Activated naive CD4-positive, alpha-beta T cell treated with anti-CD3 and anti-CD28 coated beads for 36 hours (primary cell): ENCODE measurements at regions not wholly inside any gene's neighbourhood (a gene's known extent, or its start where the extent isn't known, plus 50 kb on each side); places are given as distances from the start of the nearest gene placed in this dataset.
"Not testable (repeated sequence)": the region's sequence is repeated elsewhere in the genome, so short reads cannot be mapped to it uniquely, and the experiment has no call there.

ENCODE experiments used
- CTCF ChIA-PET: fragments of 350-600 bp; sonication (Branson Sonifier 250); formaldehyde crosslinking; loops from one replicate; lab custom pipeline; 2021; ENCODE audit warnings: antibody characterized with exemption; lab: Charles Lee
- DNase-seq: peaks from one replicate; pipeline ENCODE4 v3.0.0-alpha.2; 2020
- H3K27ac Mint-ChIP-seq: one replicate; pipeline ENCODE4 v1.8.0; 2021; ENCODE audit warnings: mild to moderate bottlenecking, mixed read lengths
- H3K27me3 Mint-ChIP-seq: one replicate; pipeline ENCODE4 v1.8.0; 2021; ENCODE audit warnings: low read depth, mixed read lengths
- H3K36me3 Mint-ChIP-seq: one replicate; pipeline ENCODE4 v1.8.0; 2021; ENCODE audit warnings: low read depth, mixed read lengths
- H3K4me1 Mint-ChIP-seq: one replicate; pipeline ENCODE4 v1.8.0; 2021; ENCODE audit warnings: low read depth, mixed read lengths
- H3K4me3 Mint-ChIP-seq: one replicate; pipeline ENCODE4 v1.8.0; 2021; ENCODE audit warnings: mild to moderate bottlenecking, moderate library complexity, mixed read lengths
- H3K9me3 Mint-ChIP-seq: one replicate; pipeline ENCODE4 v1.8.0; 2021; ENCODE audit warnings: mixed read lengths
- intact Hi-C: fragments of 100-400 bp; cut with micrococcal nuclease; formaldehyde crosslinking; loops from one replicate; pipeline ENCODE4 v1.15.1; 2023

DNA sequence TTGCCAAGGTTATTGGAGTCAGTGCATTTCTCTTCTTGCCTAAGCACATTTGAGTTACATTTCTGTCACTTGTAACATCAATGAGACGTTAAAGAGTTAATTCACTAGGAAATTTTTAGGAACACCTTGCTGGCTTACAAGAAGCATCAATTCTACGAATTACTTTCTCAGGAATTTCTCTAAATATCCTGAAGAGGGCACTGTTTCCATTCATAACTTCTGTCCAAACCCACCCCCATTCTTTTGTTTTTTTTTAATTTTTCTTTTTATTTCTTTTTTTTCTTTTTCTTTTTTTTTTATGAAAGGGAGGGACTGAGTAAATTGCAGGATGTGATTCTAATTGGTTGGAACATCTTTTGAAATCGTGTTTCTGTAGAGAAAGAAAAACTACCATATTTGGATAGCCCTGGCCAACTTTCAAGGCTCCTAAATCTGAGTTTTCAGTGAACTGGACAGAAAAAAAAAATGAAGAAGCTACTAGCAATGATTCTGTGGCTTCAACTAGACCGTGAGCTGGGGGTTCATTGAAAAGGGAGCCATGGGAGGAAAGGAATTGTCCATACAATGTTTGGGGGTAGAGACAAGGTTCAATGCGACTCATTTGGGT lies 285.3 kb downstream of the DAD1 start:
- peak overlapping the region; percentile 68 for H3K4me3 Mint-ChIP-seq
- H3K36me3 Mint-ChIP-seq, result no peaks in the 10 kb centered on the region
- intact Hi-C loops, result loop anchor here (5.0 kb wide), 1 partner anchor 254 kb away; no protein-coding TSS in a partner anchor
- no peaks in the 10 kb centered on the region for H3K4me1 Mint-ChIP-seq
- H3K27me3 Mint-ChIP-seq, result no peaks in the 10 kb centered on the region
- DNase-seq, result no peak
- CTCF ChIA-PET, result no interaction called here
- H3K27ac Mint-ChIP-seq, result peak overlapping the region; percentile 71
- H3K9me3 Mint-ChIP-seq, result no peaks in the 10 kb centered on the region

DNA sequence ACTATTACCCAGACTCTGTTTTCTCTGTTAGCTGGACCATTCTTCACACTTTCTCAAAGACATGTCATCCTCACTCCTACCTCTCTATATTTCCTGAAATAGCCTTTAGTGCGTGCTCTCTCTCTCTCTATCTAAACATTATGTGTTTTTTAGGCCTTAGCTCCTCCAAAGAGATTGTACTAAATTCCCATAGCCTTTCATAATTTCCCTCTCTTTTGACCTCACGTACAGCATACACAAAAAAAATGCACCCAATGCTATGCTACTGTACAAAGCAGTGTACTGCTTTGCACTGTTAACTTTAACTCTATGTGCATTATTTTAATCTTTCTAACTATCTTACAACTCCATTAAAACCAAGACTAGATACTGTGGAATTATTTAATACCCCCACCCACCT lies 288.4 kb downstream of the DAD1 start:
- no peak overlapping the region for H3K4me3 Mint-ChIP-seq
- intact Hi-C loops, result loop anchor here (5.0 kb wide), 1 partner anchor 257 kb away; no protein-coding TSS in a partner anchor
- no peaks in the 10 kb centered on the region for H3K4me1 Mint-ChIP-seq
- no peak overlapping the region for H3K27ac Mint-ChIP-seq
- no peaks in the 10 kb centered on the region for H3K27me3 Mint-ChIP-seq
- CTCF ChIA-PET, result no interaction called here
- no peak for DNase-seq
- no peaks in the 10 kb centered on the region for H3K9me3 Mint-ChIP-seq
- H3K36me3 Mint-ChIP-seq, result no peaks in the 10 kb centered on the region

DNA sequence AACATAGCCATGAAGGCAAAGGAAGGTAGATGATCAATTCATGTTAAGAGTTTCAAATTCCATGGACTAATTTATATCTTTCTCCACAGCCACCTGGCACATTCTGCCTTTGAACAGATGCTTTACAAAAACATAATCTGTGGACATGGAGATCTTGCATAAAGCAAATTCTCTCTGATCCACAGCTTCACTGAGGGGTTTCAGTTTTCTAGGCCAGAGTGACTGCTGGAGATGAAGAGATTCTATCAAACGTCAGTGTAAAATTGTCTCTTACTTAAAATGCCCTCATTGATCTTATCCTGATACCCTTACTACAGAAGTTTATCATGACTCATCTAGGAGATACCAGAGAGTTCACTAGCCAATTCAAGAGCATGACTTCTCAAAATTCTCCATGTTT lies 291.6 kb downstream of the DAD1 start:
- H3K4me3 Mint-ChIP-seq, result no peak overlapping the region
- CTCF ChIA-PET, result no interaction called here
- no peaks in the 10 kb centered on the region for H3K4me1 Mint-ChIP-seq
- no peak overlapping the region for H3K27ac Mint-ChIP-seq
- H3K27me3 Mint-ChIP-seq, result no peaks in the 10 kb centered on the region
- no peaks in the 10 kb centered on the region for H3K36me3 Mint-ChIP-seq
- no peak for DNase-seq
- intact Hi-C loops, result no loop called here
- H3K9me3 Mint-ChIP-seq, result no peaks in the 10 kb centered on the region

DNA sequence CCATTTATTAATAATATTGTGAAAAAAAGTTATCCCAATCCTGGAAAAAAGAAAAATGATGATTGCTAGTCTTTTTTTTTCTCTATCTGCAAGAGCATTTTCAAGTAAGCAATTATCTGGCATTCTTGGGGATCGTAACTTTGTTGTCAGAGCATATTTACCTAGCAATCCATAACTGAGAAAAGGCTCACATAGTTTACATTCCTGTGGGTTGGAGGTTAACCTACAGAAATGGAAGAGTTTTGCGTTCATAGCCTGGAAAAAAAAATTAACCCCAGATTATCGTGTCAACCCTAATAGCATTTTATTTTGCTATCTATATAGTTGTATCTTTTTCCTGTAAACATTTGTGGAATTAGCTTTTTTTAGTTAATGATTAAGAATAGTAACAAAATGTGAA lies 292.3 kb downstream of the DAD1 start:
- CTCF ChIA-PET, result no interaction called here
- Mint-ChIP-seq H3K9me3 (no peaks in the 10 kb centered on the region), H3K27me3 (no peaks in the 10 kb centered on the region)

DNA sequence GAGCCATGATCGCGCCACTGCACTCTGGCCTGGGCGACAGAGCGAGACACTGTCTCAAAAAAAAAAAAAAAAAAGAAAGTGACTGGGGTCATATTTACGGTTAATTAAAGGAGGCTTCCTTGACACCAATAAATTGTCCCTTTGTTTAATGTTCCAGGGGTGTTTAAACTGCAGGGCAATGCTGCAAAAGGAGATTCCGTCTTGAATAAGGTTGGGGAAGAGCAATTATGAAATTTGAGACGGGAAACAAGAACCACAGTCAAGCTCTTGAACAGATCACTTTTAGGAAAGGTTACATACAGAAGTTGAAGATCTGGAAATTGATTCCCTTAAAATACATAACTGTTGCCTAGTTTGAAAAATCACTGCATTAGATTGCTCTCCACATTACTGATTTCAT lies 292.9 kb downstream of the DAD1 start:
- H3K36me3 Mint-ChIP-seq, result no peaks in the 10 kb centered on the region
- no peaks in the 10 kb centered on the region for H3K9me3 Mint-ChIP-seq
- intact Hi-C loops, result no loop called here
- H3K4me1 Mint-ChIP-seq, result no peaks in the 10 kb centered on the region
- H3K27me3 Mint-ChIP-seq, result no peaks in the 10 kb centered on the region
- H3K27ac Mint-ChIP-seq, result no peak overlapping the region
- CTCF ChIA-PET, result no interaction called here
- H3K4me3 Mint-ChIP-seq, result no peak overlapping the region
- DNase-seq, result no peak

More for the DNA sequence above, 292.3 kb downstream of the DAD1 start:
- Mint-ChIP-seq H3K36me3 (no peaks in the 10 kb centered on the region), H3K4me1 (no peaks in the 10 kb centered on the region), H3K4me3 (no peak overlapping the region), H3K27ac (no peak overlapping the region)
- intact Hi-C loops, result no loop called here
- no peak for DNase-seq

DNA sequence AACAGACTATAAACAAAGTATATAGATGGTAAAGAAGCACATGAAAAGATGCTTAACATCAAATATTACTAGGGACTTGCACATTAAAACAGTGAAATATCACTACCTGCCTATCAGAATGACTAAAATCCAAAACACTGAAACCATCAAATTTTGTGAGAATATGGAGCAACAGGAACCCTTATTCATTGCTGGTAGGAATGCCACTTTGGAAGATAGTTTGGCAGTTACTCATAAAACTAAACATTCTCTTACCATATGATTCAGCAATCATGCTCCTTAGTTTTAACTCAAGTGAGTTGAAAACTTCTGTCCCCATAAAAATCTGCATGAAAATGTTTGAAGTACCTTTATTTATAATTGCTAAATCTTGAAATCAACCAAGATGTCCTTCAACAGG lies 297.6 kb downstream of the DAD1 start:
- H3K27me3 Mint-ChIP-seq, result no peaks in the 10 kb centered on the region
- no peaks in the 10 kb centered on the region for H3K4me1 Mint-ChIP-seq
- DNase-seq, result no peak
- intact Hi-C loops, result no loop called here
- no peaks in the 10 kb centered on the region for H3K9me3 Mint-ChIP-seq
- H3K27ac Mint-ChIP-seq, result no peak overlapping the region
- H3K4me3 Mint-ChIP-seq, result no peak overlapping the region
- no peaks in the 10 kb centered on the region for H3K36me3 Mint-ChIP-seq
- CTCF ChIA-PET, result no interaction called here

DNA sequence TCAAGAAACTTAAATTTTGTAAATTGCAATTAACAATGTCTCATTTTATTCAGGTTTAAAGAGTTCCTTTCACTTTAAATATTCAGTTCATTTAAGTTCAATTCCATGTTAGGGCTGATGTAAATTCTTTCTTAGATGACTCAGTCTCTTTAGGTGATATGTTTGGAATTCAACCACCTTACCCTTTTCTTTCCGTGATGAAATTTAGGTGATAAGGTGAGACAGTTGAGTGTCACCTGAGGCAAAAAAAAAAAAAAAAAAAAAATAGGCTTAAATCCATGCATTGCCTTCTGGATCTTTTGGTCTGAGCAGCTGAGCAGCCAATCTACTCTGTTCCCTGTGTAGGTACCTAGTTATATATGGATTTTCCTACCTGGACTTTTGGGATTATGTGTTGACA lies 299.5 kb downstream of the DAD1 start:
- H3K27ac Mint-ChIP-seq, result no peak overlapping the region
- CTCF ChIA-PET, result no interaction called here

DNA sequence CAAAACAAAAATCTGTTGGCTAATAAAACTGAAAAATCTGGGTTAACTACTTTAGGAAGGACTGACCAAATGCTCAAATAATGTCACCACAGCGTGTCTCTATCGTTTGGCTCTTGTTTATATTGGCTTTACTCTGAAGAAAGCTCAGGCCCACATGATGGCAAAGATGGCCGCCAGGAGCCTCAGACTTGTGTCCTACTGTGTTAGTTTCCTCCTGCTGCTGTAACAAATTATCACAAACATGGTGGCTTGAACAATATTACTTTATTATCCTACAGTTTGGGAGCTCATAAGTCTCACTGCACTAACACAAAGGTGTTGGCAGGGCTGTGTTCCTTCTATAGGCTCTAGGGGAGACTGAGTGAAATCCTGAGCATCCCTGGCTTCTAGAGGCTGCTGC lies 303.0 kb downstream of the DAD1 start:
- CTCF ChIA-PET, result no interaction called here
- intact Hi-C loops, result no loop called here
- Mint-ChIP-seq H3K27ac (no peak overlapping the region), H3K4me1 (peaks cover 1% of the 10 kb centered on the region), H3K4me3 (no peak overlapping the region), H3K36me3 (no peaks in the 10 kb centered on the region), H3K27me3 (no peaks in the 10 kb centered on the region), H3K9me3 (no peaks in the 10 kb centered on the region)
- no peak for DNase-seq

More for the DNA sequence above, 299.5 kb downstream of the DAD1 start:
- Mint-ChIP-seq H3K36me3 (no peaks in the 10 kb centered on the region), H3K4me3 (no peak overlapping the region), H3K27me3 (no peaks in the 10 kb centered on the region), H3K4me1 (no peaks in the 10 kb centered on the region), H3K9me3 (no peaks in the 10 kb centered on the region)
- DNase-seq, result no peak
- intact Hi-C loops, result no loop called here

DNA sequence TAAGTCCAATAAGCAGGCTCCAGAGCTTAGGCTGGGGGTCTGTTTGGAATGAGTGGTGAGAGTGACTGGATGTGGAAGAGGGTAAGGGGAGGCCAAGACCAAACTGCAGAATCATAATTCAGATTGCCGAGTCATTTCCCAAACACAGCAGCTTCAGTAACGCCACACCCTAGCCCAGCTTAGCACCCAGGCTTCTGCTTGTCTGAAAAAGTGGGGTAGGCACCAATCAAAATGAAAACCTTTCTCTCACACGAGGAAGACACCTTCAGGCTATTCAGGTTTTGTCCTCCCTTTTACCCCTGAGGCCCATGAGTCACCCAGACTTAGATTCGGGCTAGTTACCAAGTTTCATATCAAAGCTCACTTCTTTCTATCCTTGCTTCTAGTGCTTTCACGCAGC lies 306.1 kb downstream of the DAD1 start:
- no peak for DNase-seq
- peaks cover 2% of the 10 kb centered on the region for H3K4me1 Mint-ChIP-seq
- H3K36me3 Mint-ChIP-seq, result no peaks in the 10 kb centered on the region
- H3K4me3 Mint-ChIP-seq, result no peak overlapping the region
- CTCF ChIA-PET, result interaction anchor here (0.6 kb wide), 1 partner anchor 62 kb away, joined by 4 read pairs; no protein-coding TSS in a partner anchor
- intact Hi-C loops, result loop anchor here (5.0 kb wide), 1 partner anchor 56 kb away; no protein-coding TSS in a partner anchor
- no peaks in the 10 kb centered on the region for H3K9me3 Mint-ChIP-seq
- no peak overlapping the region for H3K27ac Mint-ChIP-seq
- H3K27me3 Mint-ChIP-seq, result no peaks in the 10 kb centered on the region

DNA sequence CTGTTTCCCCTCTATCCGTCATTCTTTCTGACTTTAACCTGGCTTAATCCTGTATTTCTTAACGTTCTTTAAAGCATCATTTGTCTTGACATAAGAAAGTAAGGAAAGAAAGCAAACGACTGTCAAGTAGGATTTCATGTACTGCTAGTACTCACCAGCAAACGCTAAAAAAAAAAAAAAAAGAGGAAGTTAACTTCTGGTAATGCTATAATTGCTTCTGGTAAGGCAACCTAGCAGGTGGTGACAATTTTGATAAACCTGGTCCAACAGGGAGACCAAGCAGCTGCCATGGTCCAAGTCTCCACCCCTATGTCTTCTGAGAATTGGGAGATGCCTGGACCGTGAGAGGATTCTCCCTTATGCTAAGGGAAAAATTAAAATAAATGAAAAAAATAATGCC lies 306.6 kb downstream of the DAD1 start:
- no peak overlapping the region for H3K4me3 Mint-ChIP-seq
- CTCF ChIA-PET, result no interaction called here
- H3K27ac Mint-ChIP-seq, result no peak overlapping the region

DNA sequence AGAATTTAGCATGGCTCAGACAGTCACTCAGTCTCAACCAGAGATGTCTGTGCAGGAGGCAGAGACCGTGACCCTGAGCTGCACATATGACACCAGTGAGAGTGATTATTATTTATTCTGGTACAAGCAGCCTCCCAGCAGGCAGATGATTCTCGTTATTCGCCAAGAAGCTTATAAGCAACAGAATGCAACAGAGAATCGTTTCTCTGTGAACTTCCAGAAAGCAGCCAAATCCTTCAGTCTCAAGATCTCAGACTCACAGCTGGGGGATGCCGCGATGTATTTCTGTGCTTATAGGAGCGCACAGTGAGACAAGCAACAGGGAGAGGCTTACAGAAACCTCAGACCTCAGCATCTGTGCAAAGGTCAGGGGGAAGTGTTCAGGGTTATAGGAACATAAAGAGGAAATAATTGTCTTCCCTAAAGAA lies 307.6 kb downstream of the DAD1 start:
- H3K4me1 Mint-ChIP-seq, CTCF ChIA-PET, H3K27me3 Mint-ChIP-seq, DNase-seq, H3K9me3 Mint-ChIP-seq, H3K36me3 Mint-ChIP-seq: not testable (repeated sequence)
- intact Hi-C loops, result loop anchor here (5.0 kb wide), 1 partner anchor 54 kb away; no protein-coding TSS in a partner anchor
- Mint-ChIP-seq H3K27ac (peak overlapping the region; percentile 85), H3K4me3 (peak overlapping the region; percentile 72)

More for the DNA sequence above, 306.6 kb downstream of the DAD1 start:
- Mint-ChIP-seq H3K4me1 (peaks cover 2% of the 10 kb centered on the region), H3K27me3 (no peaks in the 10 kb centered on the region), H3K36me3 (no peaks in the 10 kb centered on the region), H3K9me3 (no peaks in the 10 kb centered on the region)
- no peak for DNase-seq
- intact Hi-C loops, result loop anchor here (5.0 kb wide), 1 partner anchor 55 kb away; no protein-coding TSS in a partner anchor

DNA sequence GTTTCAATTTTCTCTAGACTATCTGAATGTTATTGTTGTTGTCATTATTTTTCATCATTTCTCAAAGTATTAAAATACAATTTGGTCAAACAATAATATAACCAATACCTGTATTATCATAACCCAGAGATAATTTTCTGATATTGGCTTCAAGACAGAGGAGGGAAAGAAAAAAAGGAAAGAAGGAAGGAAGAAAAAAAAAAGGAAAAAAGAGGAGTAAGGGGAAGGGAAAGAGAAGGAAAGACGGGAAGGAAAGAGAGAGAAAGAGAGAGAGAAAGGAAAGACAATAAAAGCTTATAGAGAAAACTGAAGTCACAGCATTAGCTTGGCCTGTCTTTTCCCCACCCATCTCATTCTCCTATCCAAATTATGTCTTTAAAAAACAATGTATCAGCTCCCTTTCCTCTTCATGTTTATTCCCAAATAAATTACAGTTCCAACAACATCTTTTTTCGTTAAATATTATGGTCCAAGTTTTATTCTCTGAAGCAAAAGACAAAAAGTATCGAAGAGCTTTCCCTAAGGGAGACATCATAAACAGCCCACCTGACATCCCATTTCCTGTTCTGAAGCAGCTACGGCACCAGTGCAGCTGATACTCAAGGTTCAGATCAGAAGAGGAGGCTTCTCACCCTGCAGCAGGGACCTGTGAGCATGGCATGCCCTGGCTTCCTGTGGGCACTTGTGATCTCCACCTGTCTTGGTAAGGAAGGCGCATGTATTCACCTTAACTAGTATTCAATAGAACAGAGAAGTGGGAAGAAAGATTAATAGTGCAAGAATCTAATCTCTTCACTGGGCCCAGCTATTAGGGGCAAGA lies 308.3 kb downstream of the DAD1 start:
- Mint-ChIP-seq H3K9me3 (no peaks in the 10 kb centered on the region), H3K4me3 (peak overlapping the region; percentile 72), H3K36me3 (no peaks in the 10 kb centered on the region), H3K4me1 (peaks cover 2% of the 10 kb centered on the region), H3K27ac (peak overlapping the region; percentile 85), H3K27me3 (no peaks in the 10 kb centered on the region)
- CTCF ChIA-PET, result no interaction called here
- DNase-seq, result no peak
- intact Hi-C loops, result loop anchor here (5.0 kb wide), 1 partner anchor 53 kb away; no protein-coding TSS in a partner anchor
